ENCODE measurements at regions not wholly inside any gene's neighbourhood (a gene's known extent, or its start where the extent isn't known, plus 50 kb on each side); places are given as distances from the start of the nearest gene placed in this dataset.

GRCh38 chr18:56121669-56122068 is 516.7 kb downstream of the TXNL1 start:
- no peak for TF ChIP-seq CTCF (IDR thresholded peaks at IDR 0.05)
- no peak for TF ChIP-seq EP300 (IDR thresholded peaks at IDR 0.05)
